ENCODE measurements at regions not wholly inside any gene's neighbourhood (a gene's known extent, or its start where the extent isn't known, plus 50 kb on each side); places are given as distances from the start of the nearest gene placed in this dataset.

DNA sequence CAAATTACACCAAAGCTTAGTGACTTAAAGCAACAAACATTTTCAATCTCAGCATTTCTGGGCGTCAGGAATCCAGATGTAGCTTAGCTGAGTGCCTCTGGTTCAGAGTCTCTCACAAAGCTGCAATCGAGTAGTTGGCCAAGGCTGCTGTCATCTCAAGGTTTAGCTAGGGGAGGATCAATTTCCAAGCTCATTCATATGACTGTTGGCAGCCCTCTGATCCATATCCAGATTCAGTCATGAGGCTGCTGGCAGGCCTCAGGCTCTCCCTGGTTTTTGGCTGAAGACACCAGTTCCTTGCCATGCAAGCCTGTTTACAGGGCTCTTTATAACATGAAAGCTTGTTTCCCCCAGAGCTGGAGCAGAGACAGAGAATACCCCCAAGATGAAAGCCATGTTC, 419.5 kb upstream of the TLE4 start:
- H3K36me3 ChIP-seq (ENCODE audit: control insufficient read depth in 1 of 2, insufficient read depth in 2 of 2, low read length in 1 of 2), result no peaks in the 10 kb centered on the region
- no peak overlapping the region for H3K27ac ChIP-seq (ENCODE audit: low read depth in 1 of 2, low read length in 2 of 2)
- ATAC-seq (ENCODE audit: low FRiP score) (no peak), DNase-seq (no peak)
- H3K27me3 ChIP-seq (ENCODE audit: control insufficient read depth in 1 of 2, insufficient read depth in 2 of 2, low read length in 1 of 2), result no peaks in the 10 kb centered on the region
- H3K9me3 ChIP-seq (ENCODE audit: control insufficient read depth, low read length), result no peaks in the 10 kb centered on the region
- WGBS, 2 donors, result 22 to 41% methylated on average over 2 of the region's 2 CpGs
- no peaks in the 10 kb centered on the region for H3K4me1 ChIP-seq (ENCODE audit: control insufficient read depth in 1 of 2, insufficient read depth in 2 of 2, low read length in 2 of 2)
- no peak overlapping the region for H3K4me3 ChIP-seq (ENCODE audit: low read length in 2 of 2)
- intact Hi-C loops (cut with DNase I), result no loop called here

- WGBS, 2 donors, result 14 to 31% methylated on average over 2 of the region's 2 CpGs
- Histone ChIP-seq H3K36me3 (ENCODE audit: control insufficient read depth in 1 of 2, insufficient read depth in 2 of 2, low read length in 1 of 2) (no peaks in the 10 kb centered on the region), H3K4me1 (ENCODE audit: control insufficient read depth in 1 of 2, insufficient read depth in 2 of 2, low read length in 2 of 2) (no peaks in the 10 kb centered on the region), H3K27ac (ENCODE audit: low read depth in 1 of 2, low read length in 2 of 2) (no peak overlapping the region), H3K9me3 (ENCODE audit: control insufficient read depth, low read length) (no peaks in the 10 kb centered on the region), H3K4me3 (ENCODE audit: low read length in 2 of 2) (no peak overlapping the region), H3K27me3 (ENCODE audit: control insufficient read depth in 1 of 2, insufficient read depth in 2 of 2, low read length in 1 of 2) (no peaks in the 10 kb centered on the region)
- intact Hi-C loops (cut with DNase I), result no loop called here
- ATAC-seq (ENCODE audit: low FRiP score) (no peak), DNase-seq (no peak)
These were observed 417.0 kb upstream of the TLE4 start for GRCh38 chr9:79154806-79155205.

DNA sequence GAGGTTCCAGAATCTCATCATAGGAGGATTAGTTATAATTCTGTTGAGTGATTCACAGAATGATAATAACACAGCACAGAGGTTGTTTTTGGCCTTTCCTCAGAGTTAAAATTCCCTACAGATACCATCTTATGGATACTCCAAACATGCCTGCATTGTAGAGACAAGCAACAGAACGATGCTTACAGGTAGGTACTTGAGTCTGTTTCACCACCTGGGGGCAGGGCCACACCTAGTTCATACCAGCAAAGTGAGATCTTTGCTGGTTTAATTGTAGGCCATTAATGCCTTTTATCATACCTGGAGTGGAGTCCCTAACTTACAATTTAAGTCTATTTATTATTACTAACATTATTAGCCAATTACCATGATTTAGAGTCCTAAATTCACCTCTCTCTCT, 416.5 kb upstream of the TLE4 start:
- Histone ChIP-seq H3K9me3 (ENCODE audit: control insufficient read depth, low read length) (no peaks in the 10 kb centered on the region), H3K27me3 (ENCODE audit: control insufficient read depth in 1 of 2, insufficient read depth in 2 of 2, low read length in 1 of 2) (no peaks in the 10 kb centered on the region), H3K4me3 (ENCODE audit: low read length in 2 of 2) (no peak overlapping the region), H3K27ac (ENCODE audit: low read depth in 1 of 2, low read length in 2 of 2) (no peak overlapping the region), H3K4me1 (ENCODE audit: control insufficient read depth in 1 of 2, insufficient read depth in 2 of 2, low read length in 2 of 2) (no peaks in the 10 kb centered on the region), H3K36me3 (ENCODE audit: control insufficient read depth in 1 of 2, insufficient read depth in 2 of 2, low read length in 1 of 2) (no peaks in the 10 kb centered on the region)
- intact Hi-C loops (cut with DNase I), result no loop called here
- no peak for DNase-seq
- 72 to 75% methylated on average over 1 of the region's 1 CpG for WGBS, 2 donors
- no peak for ATAC-seq (ENCODE audit: low FRiP score)

DNA sequence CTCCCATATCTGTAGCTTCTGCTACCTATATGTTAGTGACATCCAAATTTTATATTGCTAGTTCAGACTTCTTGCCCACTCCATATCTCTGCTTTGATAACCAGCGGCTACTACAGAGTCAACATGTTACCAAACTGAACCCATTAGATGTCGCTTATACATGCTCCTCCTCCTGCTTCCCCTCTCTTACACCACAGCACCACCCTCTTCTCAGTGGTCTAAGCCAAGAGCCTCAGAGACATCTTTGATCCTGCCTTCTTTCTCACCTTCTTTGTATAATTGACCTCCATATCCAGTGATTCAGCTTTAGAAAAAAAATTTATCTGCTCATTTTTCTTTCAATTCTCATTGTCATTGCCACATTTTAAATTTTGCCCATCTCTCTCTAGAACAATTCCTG, 408.2 kb upstream of the TLE4 start:
- 88 to 90% methylated on average over 2 of the region's 2 CpGs for WGBS, 2 donors
- Histone ChIP-seq H3K9me3 (ENCODE audit: control insufficient read depth, low read length) (peaks cover 1% of the 10 kb centered on the region), H3K27me3 (ENCODE audit: control insufficient read depth in 1 of 2, insufficient read depth in 2 of 2, low read length in 1 of 2) (peaks cover 0 to 1% of the 10 kb centered on the region in 2 donors), H3K4me3 (ENCODE audit: low read length in 2 of 2) (no peak overlapping the region), H3K4me1 (ENCODE audit: control insufficient read depth in 1 of 2, insufficient read depth in 2 of 2, low read length in 2 of 2) (no peaks in the 10 kb centered on the region), H3K36me3 (ENCODE audit: control insufficient read depth in 1 of 2, insufficient read depth in 2 of 2, low read length in 1 of 2) (no peaks in the 10 kb centered on the region), H3K27ac (ENCODE audit: low read depth in 1 of 2, low read length in 2 of 2) (no peak overlapping the region)
- intact Hi-C loops (cut with DNase I), result no loop called here
- DNase-seq (no peak), ATAC-seq (ENCODE audit: low FRiP score) (no peak)

GRCh38 chr9:79164406-79164805, 407.4 kb upstream of the TLE4 start:
- no peaks in the 10 kb centered on the region for H3K4me1 ChIP-seq (ENCODE audit: control insufficient read depth in 1 of 2, insufficient read depth in 2 of 2, low read length in 2 of 2)
- peaks cover 1% of the 10 kb centered on the region for H3K9me3 ChIP-seq (ENCODE audit: control insufficient read depth, low read length)
- ATAC-seq (ENCODE audit: low FRiP score) (no peak), DNase-seq (no peak)
- WGBS, 2 donors, result 76 to 80% methylated on average over 4 of the region's 4 CpGs
- intact Hi-C loops (cut with DNase I), result no loop called here
- no peaks in the 10 kb centered on the region for H3K36me3 ChIP-seq (ENCODE audit: control insufficient read depth in 1 of 2, insufficient read depth in 2 of 2, low read length in 1 of 2)
- H3K4me3 ChIP-seq (ENCODE audit: low read length in 2 of 2), result no peak overlapping the region
- no peak overlapping the region for H3K27ac ChIP-seq (ENCODE audit: low read depth in 1 of 2, low read length in 2 of 2)
- H3K27me3 ChIP-seq (ENCODE audit: control insufficient read depth in 1 of 2, insufficient read depth in 2 of 2, low read length in 1 of 2), result peaks cover 0 to 1% of the 10 kb centered on the region in 2 donors

GRCh38 chr9:79165020-79165780, 406.6 kb upstream of the TLE4 start:
- Histone ChIP-seq H3K4me3 (ENCODE audit: low read length in 2 of 2) (no peak overlapping the region), H3K36me3 (ENCODE audit: control insufficient read depth in 1 of 2, insufficient read depth in 2 of 2, low read length in 1 of 2) (no peaks in the 10 kb centered on the region), H3K27me3 (ENCODE audit: control insufficient read depth in 1 of 2, insufficient read depth in 2 of 2, low read length in 1 of 2) (peaks cover 0 to 1% of the 10 kb centered on the region in 2 donors), H3K4me1 (ENCODE audit: control insufficient read depth in 1 of 2, insufficient read depth in 2 of 2, low read length in 2 of 2) (no peaks in the 10 kb centered on the region), H3K9me3 (ENCODE audit: control insufficient read depth, low read length) (peaks cover 1% of the 10 kb centered on the region), H3K27ac (ENCODE audit: low read depth in 1 of 2, low read length in 2 of 2) (no peak overlapping the region)
- ATAC-seq (ENCODE audit: low FRiP score) (no peak), DNase-seq (no peak)
- intact Hi-C loops (cut with DNase I), result no loop called here
- WGBS, 2 donors, result 70 to 76% methylated on average over 5 of the region's 5 CpGs

- no peaks in the 10 kb centered on the region for H3K36me3 ChIP-seq (ENCODE audit: control insufficient read depth in 1 of 2, insufficient read depth in 2 of 2, low read length in 1 of 2)
- 8 to 10% methylated on average over 3 of the region's 3 CpGs for WGBS, 2 donors
- no peak overlapping the region for H3K27ac ChIP-seq (ENCODE audit: low read depth in 1 of 2, low read length in 2 of 2)
- peaks cover 0 to 1% of the 10 kb centered on the region in 2 donors for H3K27me3 ChIP-seq (ENCODE audit: control insufficient read depth in 1 of 2, insufficient read depth in 2 of 2, low read length in 1 of 2)
- intact Hi-C loops (cut with DNase I), result no loop called here
- DNase-seq (no peak), ATAC-seq (ENCODE audit: low FRiP score) (no peak)
- no peak overlapping the region for H3K4me3 ChIP-seq (ENCODE audit: low read length in 2 of 2)
- H3K4me1 ChIP-seq (ENCODE audit: control insufficient read depth in 1 of 2, insufficient read depth in 2 of 2, low read length in 2 of 2), result no peaks in the 10 kb centered on the region
- H3K9me3 ChIP-seq (ENCODE audit: control insufficient read depth, low read length), result no peaks in the 10 kb centered on the region
These were observed 405.8 kb upstream of the TLE4 start for GRCh38 chr9:79166005-79166404.

DNA sequence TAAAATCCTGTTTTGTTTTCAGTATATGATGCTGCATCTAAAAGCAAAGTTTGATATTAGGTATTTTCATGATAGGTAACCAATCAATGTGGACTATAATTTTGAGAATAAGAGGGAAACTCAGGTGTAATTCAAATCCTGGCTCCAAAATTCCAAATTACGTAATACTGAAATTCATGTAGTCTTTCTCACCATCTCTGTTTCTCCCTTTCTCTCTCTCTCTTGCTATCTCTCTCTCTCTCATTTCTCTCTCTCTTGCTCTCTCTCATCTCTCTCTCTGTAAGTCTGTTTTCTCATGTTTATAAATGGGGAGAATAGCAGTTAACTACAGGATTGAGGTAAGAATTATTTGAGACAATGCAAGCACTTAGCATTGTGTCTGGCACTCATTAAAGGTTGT, 401.1 kb upstream of the TLE4 start:
- Histone ChIP-seq H3K27ac (ENCODE audit: low read depth in 1 of 2, low read length in 2 of 2) (no peak overlapping the region), H3K9me3 (ENCODE audit: control insufficient read depth, low read length) (no peaks in the 10 kb centered on the region), H3K36me3 (ENCODE audit: control insufficient read depth in 1 of 2, insufficient read depth in 2 of 2, low read length in 1 of 2) (no peaks in the 10 kb centered on the region), H3K4me1 (ENCODE audit: control insufficient read depth in 1 of 2, insufficient read depth in 2 of 2, low read length in 2 of 2) (no peaks in the 10 kb centered on the region), H3K27me3 (ENCODE audit: control insufficient read depth in 1 of 2, insufficient read depth in 2 of 2, low read length in 1 of 2) (no peaks in the 10 kb centered on the region), H3K4me3 (ENCODE audit: low read length in 2 of 2) (no peak overlapping the region)
- intact Hi-C loops (cut with DNase I), result no loop called here
- WGBS, 2 donors, result 93 to 97% methylated on average over 1 of the region's 1 CpG
- ATAC-seq (ENCODE audit: low FRiP score) (no peak), DNase-seq (no peak)

DNA sequence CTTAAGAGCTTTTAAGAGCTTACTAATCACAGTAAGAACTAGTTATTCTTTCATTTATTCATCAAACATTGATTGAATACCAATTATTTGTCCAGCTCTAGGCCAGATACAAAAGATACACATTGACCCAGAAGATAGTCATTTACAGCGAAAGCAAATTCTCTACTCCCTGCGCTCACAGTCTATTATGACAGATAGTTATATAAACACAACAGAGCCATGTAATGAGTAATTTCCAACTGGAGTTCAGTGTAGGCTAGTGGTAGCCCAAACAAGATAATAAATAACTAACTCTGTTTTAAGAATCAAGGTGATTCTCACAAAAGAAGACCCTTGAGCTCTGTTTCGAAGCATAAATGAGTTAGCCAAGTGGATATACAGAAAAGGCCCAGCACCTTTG, 397.8 kb upstream of the TLE4 start:
- H3K4me1 ChIP-seq (ENCODE audit: control insufficient read depth in 1 of 2, insufficient read depth in 2 of 2, low read length in 2 of 2), result no peaks in the 10 kb centered on the region
- no peaks in the 10 kb centered on the region for H3K9me3 ChIP-seq (ENCODE audit: control insufficient read depth, low read length)
- 83 to 87% methylated on average over 3 of the region's 3 CpGs for WGBS, 2 donors
- H3K4me3 ChIP-seq (ENCODE audit: low read length in 2 of 2), result no peak overlapping the region
- DNase-seq, result no peak
- H3K27me3 ChIP-seq (ENCODE audit: control insufficient read depth in 1 of 2, insufficient read depth in 2 of 2, low read length in 1 of 2), result no peaks in the 10 kb centered on the region
- no peaks in the 10 kb centered on the region for H3K36me3 ChIP-seq (ENCODE audit: control insufficient read depth in 1 of 2, insufficient read depth in 2 of 2, low read length in 1 of 2)
- no peak overlapping the region for H3K27ac ChIP-seq (ENCODE audit: low read depth in 1 of 2, low read length in 2 of 2)
- intact Hi-C loops (cut with DNase I), result no loop called here
- no peak for ATAC-seq (ENCODE audit: low FRiP score)
